CD4-positive, alpha-beta T cell treated with Interleukin-4 for 4 hours (primary cell): ENCODE measurements at regions not wholly inside any gene's neighbourhood (a gene's known extent, or its start where the extent isn't known, plus 50 kb on each side); places are given as distances from the start of the nearest gene placed in this dataset.

Experiments
- DNase-seq: peaks from one replicate; pipeline ENCODE4 v3.0.0-alpha.2; 2020

DNA sequence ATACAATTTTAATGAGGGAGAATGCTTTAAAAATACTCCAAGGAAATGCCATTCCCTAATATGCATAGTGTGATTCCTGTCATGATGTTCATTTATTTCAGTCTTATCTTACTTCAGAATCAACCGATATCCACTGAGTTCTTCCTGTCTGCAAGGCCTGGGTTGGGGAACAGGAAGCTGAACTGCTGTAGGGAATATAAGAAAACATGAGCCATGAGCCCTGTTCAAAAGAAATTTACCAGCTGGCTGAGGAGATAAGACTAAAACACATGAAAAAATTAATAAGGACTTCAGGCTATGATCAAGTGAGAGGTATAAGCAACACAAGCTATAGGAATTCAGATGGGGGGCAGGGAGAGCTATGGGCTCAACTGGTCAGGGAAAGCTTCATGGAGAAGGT is 184.7 kb downstream of the PLPP4 start:
- DNase-seq: no peak

- no peak for DNase-seq
Measured at GRCh38 chr10:120643351-120643750, 186.3 kb downstream of the PLPP4 start.

- no peak for DNase-seq
Measured at GRCh38 chr10:120644556-120645410, 187.8 kb downstream of the PLPP4 start.

- DNase-seq: no peak
Measured at GRCh38 chr10:120646159-120646732, 189.2 kb downstream of the PLPP4 start.

DNA sequence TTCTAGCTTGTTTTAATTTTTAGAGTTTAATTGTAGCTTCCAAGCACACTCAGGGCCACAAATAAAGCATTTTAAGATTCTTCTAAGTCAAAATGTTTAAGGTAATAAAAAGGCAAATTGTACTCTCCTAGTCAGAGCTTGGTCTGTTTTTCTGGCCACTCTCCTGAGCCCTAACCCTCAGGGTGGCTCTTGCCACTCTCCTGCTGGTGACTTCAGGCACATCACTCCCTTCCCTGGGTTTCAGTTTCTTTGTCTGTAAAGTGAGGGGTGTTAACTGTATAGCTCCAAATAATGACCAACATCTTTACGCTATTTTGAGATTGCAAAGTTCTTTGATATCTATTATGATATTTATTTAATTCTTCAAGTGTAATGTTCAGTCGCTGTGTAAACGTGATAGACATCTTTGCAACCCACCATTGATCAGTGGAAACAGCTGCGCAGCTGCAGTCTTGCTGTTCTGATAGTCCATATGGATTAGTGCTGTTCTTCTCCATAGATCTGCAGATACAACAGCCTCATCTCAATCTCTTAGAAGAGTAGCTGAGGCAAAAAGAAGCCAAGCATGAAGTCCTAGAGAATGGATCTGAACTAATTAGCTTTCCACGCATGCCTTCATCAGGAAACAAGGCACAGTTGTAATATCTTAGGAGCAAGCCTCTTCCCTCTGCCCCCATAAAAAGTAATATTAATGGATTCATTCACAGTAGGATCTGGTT is 189.9 kb downstream of the PLPP4 start:
- DNase-seq: no peak

- DNase-seq: no peak
Measured at GRCh38 chr10:120650705-120651399, 193.8 kb downstream of the PLPP4 start.

- no peak for DNase-seq
Measured at GRCh38 chr10:120656107-120656506, 195.1 kb upstream of the WDR11 start.

DNA sequence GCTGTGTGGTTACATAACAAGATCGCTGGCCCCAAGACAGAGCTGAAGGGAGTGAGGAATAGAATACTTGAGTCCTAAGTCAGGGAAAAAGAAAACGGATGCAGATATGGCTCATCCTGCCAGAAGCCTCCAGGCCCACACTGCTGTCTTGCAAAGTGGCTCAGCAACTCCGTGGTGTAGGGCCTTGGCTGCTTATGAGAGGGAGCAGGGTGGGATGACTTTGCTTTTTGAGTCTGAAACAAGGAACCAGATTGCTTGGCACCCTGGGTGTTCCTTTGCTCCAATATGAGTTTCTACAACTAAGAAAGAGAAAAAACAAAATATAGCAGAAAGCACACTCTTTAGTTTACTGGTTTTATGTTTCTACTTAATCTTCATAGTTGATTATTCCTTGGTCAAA is 193.8 kb upstream of the WDR11 start:
- no peak for DNase-seq

DNA sequence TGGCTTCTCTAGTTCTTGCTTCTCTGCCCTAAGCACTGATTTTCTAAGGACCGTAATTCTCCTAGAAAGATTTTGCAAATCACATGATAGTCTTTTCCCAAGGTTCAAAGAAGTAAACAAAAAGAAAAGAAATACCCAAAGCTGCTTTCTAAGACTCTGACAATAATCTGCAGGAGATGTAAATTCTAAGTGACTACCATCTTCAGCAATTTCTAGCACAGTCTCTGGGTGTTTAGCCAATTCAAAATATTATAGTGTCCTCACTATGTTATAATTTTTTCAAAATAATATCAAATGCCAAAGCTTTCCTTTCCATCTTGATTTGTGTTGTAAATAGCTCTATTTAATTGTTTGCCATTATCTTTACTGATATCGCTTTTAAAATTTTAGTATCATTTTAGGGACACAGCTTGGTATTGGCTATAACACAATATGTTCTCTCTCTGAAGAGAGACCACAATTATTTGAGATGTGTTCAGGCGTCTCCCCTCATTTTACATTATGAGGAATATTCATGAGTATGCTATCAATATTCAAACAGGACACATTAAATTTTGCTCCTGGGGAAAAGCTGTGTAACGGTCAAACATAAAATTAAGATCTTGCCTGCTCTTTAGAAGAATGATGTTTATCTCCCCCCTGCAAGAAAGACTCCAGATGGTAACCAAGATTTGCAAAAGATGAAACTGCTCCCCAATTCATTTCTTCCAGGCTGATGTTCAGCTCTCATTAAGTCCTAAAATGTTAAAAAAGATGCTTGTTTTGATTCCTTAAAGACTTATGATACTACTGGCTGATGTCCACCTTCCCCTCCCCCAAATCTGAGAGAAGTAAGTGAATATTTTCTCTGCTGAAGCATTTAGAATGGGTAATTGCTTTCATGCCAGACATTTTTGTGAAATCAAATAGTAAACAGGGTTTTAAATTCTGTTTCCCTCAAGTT is 191.9 kb upstream of the WDR11 start:
- no peak for DNase-seq

GRCh38 chr10:120666308-120666707 is 184.9 kb upstream of the WDR11 start:
- DNase-seq: no peak

- no peak for DNase-seq
Measured at GRCh38 chr10:120667276-120667675, 183.9 kb upstream of the WDR11 start.

- DNase-seq: no peak
Measured at GRCh38 chr10:120671491-120671890, 179.7 kb upstream of the WDR11 start.

DNA sequence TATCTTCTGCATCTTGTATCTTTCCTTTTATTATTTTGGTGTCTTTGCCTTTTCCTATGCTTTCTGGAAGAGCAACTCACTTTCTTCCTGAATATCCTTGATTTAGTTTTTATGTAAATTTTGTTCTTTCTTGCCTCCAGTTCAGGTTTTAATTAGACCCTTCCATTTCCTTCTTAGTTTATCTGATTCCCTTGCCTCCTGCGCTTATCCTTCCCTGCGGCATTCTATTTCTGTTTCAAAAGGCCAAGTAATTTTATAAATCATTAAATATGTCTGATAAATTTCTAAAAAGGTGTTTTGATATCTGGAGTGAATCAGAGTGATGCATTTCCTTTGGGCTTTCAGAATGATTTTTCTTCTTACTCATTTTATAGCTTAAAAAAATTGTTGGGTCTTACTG is 167.7 kb upstream of the WDR11 start:
- DNase-seq: no peak

GRCh38 chr10:120684226-120684625 is 166.9 kb upstream of the WDR11 start:
- DNase-seq: peak; percentile 8

DNA sequence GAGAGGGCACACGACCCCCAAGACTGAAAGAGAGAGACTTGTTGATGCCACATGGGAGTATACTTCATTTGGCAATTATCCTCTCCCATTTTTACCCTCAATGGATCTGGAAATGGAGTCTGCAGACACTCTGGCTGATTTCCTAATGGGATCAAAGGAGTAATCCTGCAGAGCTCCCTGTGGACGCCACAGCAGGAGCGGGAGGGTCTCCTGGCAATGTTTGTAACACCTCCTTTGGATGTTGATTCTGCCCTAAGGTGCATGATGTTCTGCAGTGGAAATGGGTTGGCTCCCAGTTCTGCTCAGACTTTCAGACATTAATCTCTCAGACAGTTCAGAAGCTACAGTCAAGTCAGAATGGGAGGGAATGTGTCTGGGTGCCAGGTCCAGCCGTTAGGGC is 166.0 kb upstream of the WDR11 start:
- no peak for DNase-seq

DNA sequence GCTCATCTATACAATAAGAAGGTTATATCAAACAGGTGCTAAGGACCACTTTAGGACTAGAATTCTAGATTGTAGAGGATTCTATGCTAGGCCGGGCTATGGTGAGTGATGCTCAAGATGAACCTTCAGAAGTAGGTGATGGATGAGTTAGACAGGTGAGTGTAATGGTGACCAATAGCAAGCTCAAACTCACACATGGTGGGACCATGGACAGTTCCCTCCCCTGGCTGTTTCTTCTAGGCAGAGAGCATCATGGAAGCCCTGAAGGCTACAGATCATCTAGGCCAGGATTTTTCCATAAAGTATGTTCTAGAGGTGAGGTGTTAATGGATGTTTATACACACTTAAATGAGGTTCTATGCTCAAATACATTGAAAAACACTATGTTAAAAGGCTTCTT is 162.2 kb upstream of the WDR11 start:
- DNase-seq: no peak

DNA sequence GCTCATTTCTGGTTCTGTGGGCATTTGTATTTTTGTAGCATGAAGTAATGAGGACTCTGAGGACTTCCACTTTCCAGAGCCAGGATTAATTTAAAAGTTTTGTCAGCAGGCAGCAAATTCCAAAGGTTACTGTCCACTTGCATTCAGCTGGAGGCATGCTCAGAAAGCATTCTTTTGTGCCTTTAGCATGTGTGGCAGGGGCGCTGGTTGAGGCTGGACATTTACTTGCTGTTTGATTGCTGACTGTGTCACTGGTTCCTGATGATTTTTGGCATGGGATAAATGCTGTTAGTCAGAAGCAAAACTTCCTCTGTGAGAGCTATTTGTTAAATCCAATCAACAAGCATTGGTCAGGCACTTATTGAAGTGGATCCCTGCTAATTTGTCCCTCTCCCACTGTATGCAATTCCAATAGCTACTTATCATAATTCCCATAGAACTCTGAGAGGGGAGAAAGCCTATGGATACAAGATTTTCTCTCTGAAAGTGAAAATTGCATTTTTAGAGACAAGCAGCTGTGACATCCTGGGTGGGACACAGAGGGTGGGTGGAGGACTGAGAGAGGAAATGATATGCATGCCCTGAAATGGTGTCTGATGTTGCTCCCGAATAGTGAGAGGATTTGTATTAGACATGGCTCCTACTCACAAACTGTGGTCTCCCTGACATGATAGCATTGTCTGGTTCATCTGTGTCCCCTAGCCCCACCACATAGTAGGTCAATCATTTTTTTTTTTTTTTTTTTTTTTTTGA is 161.2 kb upstream of the WDR11 start:
- DNase-seq: no peak

- DNase-seq: no peak
Measured at GRCh38 chr10:120691625-120692024, 159.5 kb upstream of the WDR11 start.

DNA sequence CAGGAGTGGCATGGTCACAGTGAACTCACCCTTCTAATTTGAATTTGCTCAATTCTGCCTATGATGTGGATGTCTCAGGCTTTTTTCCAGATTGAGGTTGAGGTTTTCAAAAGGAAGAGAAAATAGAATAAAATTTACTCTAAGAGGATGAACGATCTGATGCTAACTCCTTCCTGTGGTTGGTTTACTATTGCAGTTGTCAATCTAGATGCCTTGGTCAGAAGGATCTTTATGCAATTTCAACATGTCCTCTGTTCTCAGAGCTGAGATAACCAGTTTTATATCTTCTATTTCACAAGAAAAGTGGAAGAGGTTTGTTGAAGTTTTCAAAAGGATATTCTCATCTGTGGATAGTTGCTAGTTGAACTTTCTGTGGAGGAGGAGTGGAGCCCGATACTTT is 150.7 kb upstream of the WDR11 start:
- no peak for DNase-seq

- no peak for DNase-seq
Measured at GRCh38 chr10:120701381-120701780, 149.8 kb upstream of the WDR11 start.

DNA sequence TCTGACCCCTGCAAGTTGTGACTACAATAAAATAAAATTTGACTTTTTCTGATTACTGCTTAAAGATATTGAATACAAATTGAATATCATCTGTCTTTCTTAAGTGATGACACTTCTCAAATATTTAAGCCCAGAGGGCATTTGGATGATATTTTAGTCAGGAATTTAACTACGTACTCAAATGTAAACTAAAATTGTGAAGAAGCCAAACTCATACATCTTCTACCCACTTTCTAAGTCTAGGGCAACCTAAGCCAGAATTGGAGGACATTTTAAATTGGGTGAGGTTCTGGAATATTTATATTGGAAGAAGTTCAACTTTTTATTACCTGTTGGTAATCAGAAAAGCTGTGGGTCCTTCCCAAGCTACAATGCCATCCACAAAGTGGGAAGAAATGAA is 149.1 kb upstream of the WDR11 start:
- no peak for DNase-seq

DNA sequence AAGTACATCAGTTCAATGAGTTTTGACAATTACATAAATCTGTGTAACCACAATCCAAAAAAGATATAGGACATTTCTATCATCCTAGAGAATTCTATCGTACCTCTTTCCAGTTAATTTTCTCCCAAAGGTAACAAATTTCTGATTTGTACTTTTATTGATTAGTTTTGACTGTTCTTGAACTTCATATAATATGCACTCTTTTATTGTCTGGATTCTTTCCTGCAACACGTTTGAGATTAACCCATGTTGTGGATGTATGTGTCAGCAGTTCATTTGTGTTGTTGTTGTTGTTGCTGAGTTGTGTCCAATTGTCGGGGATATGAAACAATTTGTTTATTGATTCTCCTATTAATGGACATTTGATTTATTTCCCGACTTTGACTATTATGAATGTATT is 145.9 kb upstream of the WDR11 start:
- no peak for DNase-seq
